T-cell (primary cell): ENCODE measurements at regions not wholly inside any gene's neighbourhood (a gene's known extent, or its start where the extent isn't known, plus 50 kb on each side); places are given as distances from the start of the nearest gene placed in this dataset.

Source experiments
- ATAC-seq, 4 experiments: fragments of 200-7000 bp in 3 of 4; fragments of 150-1000 bp in 1 of 4; cut with Tn5 transposase; replicated peaks in 1 of 4; 1 replicate in 3 of 4; 2 replicates in 1 of 4; pipeline ENCODE4 v1.10.0; 2021; ENCODE audit warnings: moderate library complexity in 3 of 4, mild to moderate bottlenecking in 2 of 4, moderate number of reproducible peaks in 1 of 4
- CTCF ChIA-PET, 2 donors: fragments of 300-600 bp; sonication (Branson Sonifier 250); formaldehyde crosslinking; loops; one replicate each; lab custom pipeline; 2022; ENCODE audit warnings: antibody characterized with exemption in 2 of 2; lab: Charles Lee
- POLR2A ChIA-PET, 2 donors: fragments of 300-600 bp; sonication (Branson Sonifier 250); formaldehyde crosslinking; loops; one replicate each; lab custom pipeline; 2022; ENCODE audit warnings: antibody characterized with exemption in 2 of 2; lab: Charles Lee
- DNase-seq, 35 experiments: peaks; one replicate each; pipeline versions ENCODE4 v3.0.0 to v3.0.0-alpha.2; 2013 to 2023
- H3K27ac ChIP-seq: one replicate; pipeline ENCODE4 v1.5.1; 2013; ENCODE audit warnings: low read length
- H3K27me3 ChIP-seq, 2 experiments: replicated peaks in 1 of 2; 1 replicate in 1 of 2; 2 replicates in 1 of 2; pipeline versions ENCODE4 v1.6.1 to v1.7.0; 2013; ENCODE audit warnings: low read length in 1 of 2, mixed read lengths in 1 of 2; ENCODE audit not compliant: control insufficient read depth in 2 of 2, insufficient read depth in 2 of 2; ENCODE audit errors: extremely low read depth in 1 of 2
- H3K36me3 ChIP-seq, 2 donors: 1 replicate in 1 of 2; 2 replicates in 1 of 2; pipeline versions ENCODE4 v1.6.1 to v1.7.0; 2013; ENCODE audit warnings: low read length in 1 of 2; ENCODE audit not compliant: control insufficient read depth in 2 of 2, insufficient read depth in 1 of 2; ENCODE audit errors: extremely low read depth in 1 of 2
- H3K4me1 ChIP-seq, 2 experiments: 1 replicate in 1 of 2; 2 replicates in 1 of 2; pipeline versions ENCODE4 v1.6.1 to v1.7.0; 2013; ENCODE audit warnings: low read length in 2 of 2, mixed read lengths in 1 of 2; ENCODE audit not compliant: insufficient read depth in 2 of 2, control insufficient read depth in 1 of 2; ENCODE audit errors: extremely low read depth in 1 of 2
- H3K4me3 ChIP-seq, 2 donors: 1 replicate in 1 of 2; 2 replicates in 1 of 2; pipeline versions ENCODE4 v1.5.1 to v1.7.0; 2013; ENCODE audit warnings: mild to moderate bottlenecking in 2 of 2, low read length in 1 of 2, moderate library complexity in 1 of 2; ENCODE audit not compliant: control insufficient read depth in 1 of 2; ENCODE audit errors: extremely low read depth in 1 of 2
- H3K9me3 ChIP-seq: 2 replicates; pipeline ENCODE4 v1.7.0; 2013
- H3K27ac Mint-ChIP-seq, 2 donors: one replicate each; pipeline ENCODE4 v1.8.0; 2020 to 2021; ENCODE audit warnings: mild to moderate bottlenecking in 2 of 2, mixed read lengths in 2 of 2
- H3K27me3 Mint-ChIP-seq, 2 donors: one replicate each; pipeline ENCODE4 v1.8.0; 2021 to 2022; ENCODE audit warnings: mixed read lengths in 2 of 2
- H3K36me3 Mint-ChIP-seq: one replicate; pipeline ENCODE4 v1.8.0; 2021; ENCODE audit warnings: mixed read lengths
- H3K4me1 Mint-ChIP-seq, 3 donors: one replicate each; pipeline ENCODE4 v1.8.0; 2020 to 2022; ENCODE audit warnings: mixed read lengths in 3 of 3, mild to moderate bottlenecking in 1 of 3
- H3K4me3 Mint-ChIP-seq, 3 donors: one replicate each; pipeline ENCODE4 v1.8.0; 2020 to 2022; ENCODE audit warnings: mild to moderate bottlenecking in 3 of 3, mixed read lengths in 3 of 3, moderate library complexity in 3 of 3
- H3K9me3 Mint-ChIP-seq, 3 donors: one replicate each; pipeline ENCODE4 v1.8.0; 2020 to 2022; ENCODE audit warnings: mixed read lengths in 3 of 3
- WGBS: methylation state at CpG from one replicate; pipeline ENCODE4 v1.1.5; 2013; ENCODE audit warnings: missing lambda C conversion rate; ENCODE audit not compliant: insufficient coverage; 5-methylcytosine and 5-hydroxymethylcytosine counted together

- Mint-ChIP-seq H3K27me3 (peaks cover 18 to 29% of the 10 kb centered on the region in 2 donors), H3K4me3 (no peak overlapping the region), H3K4me1 (no peaks in the 10 kb centered on the region), H3K9me3 (no peaks in the 10 kb centered on the region), H3K36me3 (no peaks in the 10 kb centered on the region), H3K27ac (no peak overlapping the region)
- Histone ChIP-seq H3K27me3 (peaks cover 0 to 46% of the 10 kb centered on the region in 2 experiments), H3K27ac (no peak overlapping the region), H3K4me1 (no peaks in the 10 kb centered on the region), H3K4me3 (no peak overlapping the region), H3K9me3 (no peaks in the 10 kb centered on the region), H3K36me3 (no peaks in the 10 kb centered on the region)
- no peak for ATAC-seq
- no peak for DNase-seq
- CTCF ChIA-PET: no interaction called here
- POLR2A ChIA-PET: no interaction called here
- WGBS: 54% methylated on average over 2 of the region's 3 CpGs
Measured at GRCh38 chr3:43866529-43867353, 176.0 kb downstream of the ABHD5 start.

GRCh38 chr3:43867436-43868072, 176.8 kb downstream of the ABHD5 start:
- H3K36me3 Mint-ChIP-seq: no peaks in the 10 kb centered on the region
- no peaks in the 10 kb centered on the region for H3K9me3 ChIP-seq
- H3K36me3 ChIP-seq: no peaks in the 10 kb centered on the region
- peaks cover 15 to 34% of the 10 kb centered on the region in 2 donors for H3K27me3 Mint-ChIP-seq
- H3K4me3 Mint-ChIP-seq: no peak overlapping the region
- no peaks in the 10 kb centered on the region for H3K9me3 Mint-ChIP-seq
- no peak overlapping the region for H3K27ac ChIP-seq
- ATAC-seq: no peak
- no peak overlapping the region for H3K27ac Mint-ChIP-seq
- POLR2A ChIA-PET: no interaction called here
- 84% methylated on average over 4 of the region's 8 CpGs for WGBS
- H3K27me3 ChIP-seq: peaks cover 0 to 41% of the 10 kb centered on the region in 2 experiments
- no peak for DNase-seq
- no peak overlapping the region for H3K4me3 ChIP-seq
- no peaks in the 10 kb centered on the region for H3K4me1 ChIP-seq
- CTCF ChIA-PET: no interaction called here
- H3K4me1 Mint-ChIP-seq: no peaks in the 10 kb centered on the region

GRCh38 chr3:43869491-43869890, 178.8 kb downstream of the ABHD5 start:
- Histone ChIP-seq H3K9me3 (no peaks in the 10 kb centered on the region), H3K4me1 (no peaks in the 10 kb centered on the region), H3K36me3 (no peaks in the 10 kb centered on the region), H3K27ac (no peak overlapping the region), H3K27me3 (peaks cover 0 to 29% of the 10 kb centered on the region in 2 experiments), H3K4me3 (no peak overlapping the region)
- ATAC-seq: no peak
- no peak overlapping the region for H3K27ac Mint-ChIP-seq
- no peaks in the 10 kb centered on the region for H3K36me3 Mint-ChIP-seq
- DNase-seq: no peak
- no peaks in the 10 kb centered on the region for H3K4me1 Mint-ChIP-seq
- ChIA-PET POLR2A (no interaction called here), CTCF (no interaction called here)
- no peaks in the 10 kb centered on the region for H3K9me3 Mint-ChIP-seq
- no peak overlapping the region for H3K4me3 Mint-ChIP-seq
- peaks cover 16 to 36% of the 10 kb centered on the region in 2 donors for H3K27me3 Mint-ChIP-seq
- WGBS: no CpG with 5 or more reads among the region's 3 CpGs

- no peaks in the 10 kb centered on the region for H3K9me3 ChIP-seq
- H3K9me3 Mint-ChIP-seq: no peaks in the 10 kb centered on the region
- H3K4me1 ChIP-seq: no peaks in the 10 kb centered on the region
- ChIA-PET CTCF (no interaction called here), POLR2A (no interaction called here)
- H3K36me3 ChIP-seq: no peaks in the 10 kb centered on the region
- DNase-seq: no peak
- WGBS: 67% methylated on average over 1 of the region's 2 CpGs
- ATAC-seq: no peak
- H3K27me3 Mint-ChIP-seq: peaks cover 16 to 33% of the 10 kb centered on the region in 2 donors
- H3K4me3 Mint-ChIP-seq: no peak overlapping the region
- no peak overlapping the region for H3K4me3 ChIP-seq
- no peak overlapping the region for H3K27ac ChIP-seq
- peaks cover 0 to 34% of the 10 kb centered on the region in 2 experiments for H3K27me3 ChIP-seq
- no peaks in the 10 kb centered on the region for H3K4me1 Mint-ChIP-seq
- H3K36me3 Mint-ChIP-seq: no peaks in the 10 kb centered on the region
- no peak overlapping the region for H3K27ac Mint-ChIP-seq
Measured at GRCh38 chr3:43870120-43870519, 179.4 kb downstream of the ABHD5 start.

- POLR2A ChIA-PET: no interaction called here
- peaks cover 16 to 39% of the 10 kb centered on the region in 2 donors for H3K27me3 Mint-ChIP-seq
- no peak for DNase-seq
- no peak for ATAC-seq
- peaks cover 0 to 34% of the 10 kb centered on the region in 2 experiments for H3K27me3 ChIP-seq
- no peak overlapping the region for H3K27ac Mint-ChIP-seq
- H3K27ac ChIP-seq: no peak overlapping the region
- no peaks in the 10 kb centered on the region for H3K9me3 ChIP-seq
- H3K36me3 ChIP-seq: no peaks in the 10 kb centered on the region
- H3K9me3 Mint-ChIP-seq: no peaks in the 10 kb centered on the region
- H3K4me3 ChIP-seq: no peak overlapping the region
- CTCF ChIA-PET: no interaction called here
- H3K4me3 Mint-ChIP-seq: no peak overlapping the region
- no peaks in the 10 kb centered on the region for H3K4me1 ChIP-seq
- H3K36me3 Mint-ChIP-seq: no peaks in the 10 kb centered on the region
- 51% methylated on average over 2 of the region's 2 CpGs for WGBS
- no peaks in the 10 kb centered on the region for H3K4me1 Mint-ChIP-seq
Measured at GRCh38 chr3:43870844-43871626, 180.3 kb downstream of the ABHD5 start.

- H3K4me3 ChIP-seq: no peak overlapping the region
- no peak overlapping the region for H3K27ac Mint-ChIP-seq
- ChIA-PET POLR2A (no interaction called here), CTCF (no interaction called here)
- no peak for ATAC-seq
- peaks cover 0 to 34% of the 10 kb centered on the region in 2 experiments for H3K27me3 ChIP-seq
- 87% methylated on average over 4 of the region's 9 CpGs for WGBS
- peaks cover 16 to 39% of the 10 kb centered on the region in 2 donors for H3K27me3 Mint-ChIP-seq
- no peaks in the 10 kb centered on the region for H3K4me1 Mint-ChIP-seq
- H3K9me3 ChIP-seq: no peaks in the 10 kb centered on the region
- no peaks in the 10 kb centered on the region for H3K4me1 ChIP-seq
- no peaks in the 10 kb centered on the region for H3K36me3 ChIP-seq
- H3K4me3 Mint-ChIP-seq: no peak overlapping the region
- H3K27ac ChIP-seq: no peak overlapping the region
- no peaks in the 10 kb centered on the region for H3K36me3 Mint-ChIP-seq
- DNase-seq: no peak
- H3K9me3 Mint-ChIP-seq: no peaks in the 10 kb centered on the region
Measured at GRCh38 chr3:43871627-43872245, 181.0 kb downstream of the ABHD5 start.
